UCSD-AML1 (cell line): ENCODE measurements at regions not wholly inside any gene's neighbourhood (a gene's known extent, or its start where the extent isn't known, plus 50 kb on each side); places are given as distances from the start of the nearest gene placed in this dataset.
"Not testable (repeated sequence)": the region's sequence is repeated elsewhere in the genome, so short reads cannot be mapped to it uniquely, and the experiment has no call there.

Experiments used
- DNase-seq: peaks from one replicate; lab custom pipeline; 2025; ENCODE audit not compliant: unreplicated experiment; lab: John Stamatoyannopoulos, UW

DNA sequence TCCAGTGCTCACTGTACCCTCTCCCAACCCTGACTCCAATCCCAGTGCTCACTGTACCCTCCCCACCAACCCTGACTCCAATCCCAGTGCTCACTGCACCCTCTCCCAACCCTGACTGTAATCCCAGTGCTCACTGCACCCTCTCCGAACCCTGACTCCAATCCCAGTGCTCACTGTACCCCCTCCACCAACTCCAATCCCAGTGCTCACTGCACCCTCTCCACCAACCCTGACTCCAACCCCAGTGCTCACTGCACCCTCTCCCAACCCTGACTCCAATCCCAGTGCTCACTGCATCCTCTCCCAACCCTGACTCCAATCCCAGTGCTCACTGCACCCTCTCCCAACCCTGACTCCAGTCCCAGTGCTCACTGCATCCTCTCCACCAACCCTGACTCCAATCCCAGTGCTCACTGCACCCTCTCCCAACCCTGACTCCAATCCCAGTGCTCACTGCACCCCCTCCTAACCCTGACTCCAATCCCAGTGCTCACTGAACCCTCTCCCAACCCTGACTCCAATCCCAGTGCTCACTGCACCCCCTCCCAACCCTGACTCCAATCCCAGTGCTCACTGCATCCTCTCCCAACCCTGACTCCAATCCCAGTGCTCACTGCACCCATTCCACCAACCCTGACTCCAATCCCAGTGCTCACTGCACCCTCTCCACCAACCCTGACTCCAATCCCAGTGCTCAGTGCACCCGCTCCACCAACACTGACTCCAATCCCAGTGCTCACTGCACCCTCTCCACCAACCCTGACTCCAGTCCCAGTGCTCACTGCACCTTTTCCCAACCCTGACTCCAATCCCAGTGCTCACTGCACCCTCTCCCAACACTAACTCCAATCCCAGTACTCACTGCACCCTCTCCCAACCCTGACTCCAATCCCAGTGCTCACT lies 136.3 kb upstream of the ZNF618 start:
- not testable (repeated sequence) for DNase-seq

DNA sequence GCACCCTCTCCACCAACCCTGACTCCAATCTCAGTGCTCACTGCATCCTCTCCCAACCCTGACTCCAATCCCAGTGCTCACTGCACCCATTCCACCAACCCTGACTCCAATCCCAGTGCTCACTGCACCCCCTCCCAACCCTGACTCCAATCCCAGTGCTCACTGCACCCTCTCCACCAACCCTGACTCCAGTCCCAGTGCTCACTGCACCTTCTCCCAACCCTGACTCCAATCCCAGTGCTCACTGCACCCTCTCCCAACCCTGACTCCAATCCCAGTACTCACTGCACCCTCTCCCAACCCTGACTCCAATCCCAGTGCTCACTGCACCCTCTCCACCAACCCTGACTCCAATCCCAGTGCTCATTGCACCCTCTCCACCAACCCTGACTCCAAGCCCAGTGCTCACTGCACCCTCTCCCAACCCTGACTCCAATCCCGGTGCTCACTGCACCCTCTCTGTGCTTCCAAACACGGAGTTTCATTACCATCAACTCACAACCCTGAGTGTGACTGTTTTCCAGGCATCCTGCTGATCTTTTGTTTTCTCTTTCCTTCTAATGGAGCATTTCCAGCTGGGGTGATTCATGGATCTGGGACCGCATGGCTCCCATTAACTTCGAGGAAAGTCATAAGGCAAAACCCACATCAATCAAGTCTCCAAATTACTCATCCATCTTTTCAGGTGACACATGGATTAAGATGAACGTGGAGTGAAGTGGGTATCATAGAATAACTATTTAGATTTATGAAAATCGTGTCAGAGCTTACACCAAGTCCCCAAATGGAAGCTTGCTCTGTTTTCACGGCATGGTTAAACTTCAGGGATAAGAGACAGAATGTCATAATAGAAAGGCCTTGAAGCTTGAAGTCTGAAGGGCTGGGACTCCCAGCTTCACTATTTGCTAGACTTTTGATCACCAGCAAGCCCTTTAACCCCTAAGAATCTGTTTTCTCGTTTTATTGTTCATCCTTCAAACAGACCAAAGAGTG lies 135.3 kb upstream of the ZNF618 start:
- DNase-seq: not testable (repeated sequence)

DNA sequence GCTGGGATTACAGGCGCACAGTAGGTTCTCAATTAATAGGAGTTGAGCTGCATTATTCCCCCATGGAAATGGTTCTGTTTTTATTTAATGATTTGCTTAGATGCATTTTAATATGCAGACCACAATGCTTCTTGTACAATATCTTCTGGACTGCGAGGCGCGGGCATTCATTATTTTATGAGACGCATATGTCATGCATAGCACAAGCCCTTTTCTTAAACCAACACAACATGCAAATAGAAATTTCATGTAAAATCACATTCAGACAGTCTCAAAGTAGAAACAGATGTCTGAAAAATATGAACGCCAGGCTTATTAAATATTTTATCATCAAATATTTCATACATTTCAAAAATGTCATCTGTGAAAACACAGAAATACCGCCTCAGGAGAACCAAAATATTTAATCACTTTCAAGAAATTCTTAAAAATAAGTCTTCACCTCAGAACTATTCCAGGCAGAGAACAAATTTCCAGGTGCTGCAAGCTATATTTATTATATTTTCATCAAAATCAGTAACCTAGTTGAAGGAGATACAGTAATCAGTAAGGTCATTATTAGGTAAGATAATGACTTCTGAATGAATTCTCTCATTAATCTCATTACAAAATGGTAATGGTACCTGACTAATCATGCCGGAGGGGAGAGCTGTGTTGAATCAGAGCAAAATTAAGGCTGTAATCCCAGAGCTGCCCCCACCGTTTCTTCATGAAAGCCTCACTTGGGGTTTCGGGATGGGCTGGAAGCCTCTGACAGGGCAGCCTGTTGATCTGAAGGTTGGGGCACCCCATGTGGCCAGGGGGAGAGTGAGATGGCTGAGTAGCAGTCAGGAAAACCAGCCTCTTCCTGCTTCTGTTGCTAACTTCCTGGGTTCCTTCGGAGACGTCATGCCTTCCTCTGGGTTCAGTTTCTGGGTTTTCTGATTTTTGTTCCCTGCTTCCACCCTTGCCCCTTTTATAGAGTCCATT lies 133.9 kb upstream of the ZNF618 start:
- no peak for DNase-seq

DNA sequence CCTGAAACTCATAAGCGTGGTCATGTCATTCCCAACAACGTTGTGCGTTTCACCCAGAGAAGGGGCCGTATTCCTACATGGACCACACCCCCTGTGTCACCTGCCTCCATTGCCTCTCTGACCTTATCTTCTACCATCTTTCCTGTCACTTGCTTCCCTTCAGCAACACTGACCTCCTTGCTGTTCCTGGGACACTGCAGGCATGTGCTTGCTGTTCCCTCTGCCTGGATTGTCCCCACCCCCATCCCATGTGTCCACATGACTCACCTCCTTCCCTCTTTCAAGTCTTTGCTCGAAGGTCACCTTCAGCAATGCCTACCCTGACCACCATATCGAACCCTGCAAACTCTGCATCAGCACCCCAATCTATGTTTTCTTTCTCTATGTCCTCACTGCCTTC lies 133.2 kb upstream of the ZNF618 start:
- no peak for DNase-seq

DNA sequence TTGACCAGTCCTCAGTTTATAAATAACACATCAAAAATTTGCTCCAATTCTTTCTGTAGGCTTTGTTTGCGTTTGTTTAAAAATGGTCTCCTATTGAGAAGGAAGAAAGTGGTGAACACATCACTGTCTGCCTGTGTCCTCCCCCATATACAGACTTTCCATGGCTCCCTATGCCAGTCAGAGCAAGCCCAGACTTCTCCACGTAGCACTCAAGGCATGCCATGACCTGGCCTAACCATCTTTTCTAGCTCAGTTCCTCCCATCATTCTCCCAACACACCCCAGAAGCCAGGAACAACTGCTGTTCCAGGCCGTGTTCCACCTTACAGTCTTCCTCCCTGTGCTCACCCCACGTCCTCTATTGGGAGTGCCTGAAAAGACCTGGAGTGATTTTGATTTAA lies 129.6 kb upstream of the ZNF618 start:
- no peak for DNase-seq

DNA sequence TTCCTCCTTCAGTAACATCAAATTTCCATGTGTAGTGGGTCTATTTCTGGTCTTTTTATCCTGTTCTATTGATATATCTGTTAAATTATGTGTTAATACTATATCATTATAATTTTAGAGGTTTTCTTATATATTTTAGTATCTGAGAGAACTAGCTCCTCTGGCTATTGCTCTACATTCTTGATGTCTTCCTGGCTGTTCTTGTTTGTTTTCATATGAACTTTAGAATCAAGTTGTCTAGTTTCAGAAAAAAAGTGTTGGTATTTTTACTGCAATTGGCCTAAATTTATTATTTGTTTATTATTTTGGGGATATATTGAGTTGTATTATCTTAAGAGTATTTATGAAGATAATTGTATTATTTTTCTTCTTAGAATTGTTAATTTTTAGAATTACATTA lies 128.0 kb upstream of the ZNF618 start:
- no peak for DNase-seq

DNA sequence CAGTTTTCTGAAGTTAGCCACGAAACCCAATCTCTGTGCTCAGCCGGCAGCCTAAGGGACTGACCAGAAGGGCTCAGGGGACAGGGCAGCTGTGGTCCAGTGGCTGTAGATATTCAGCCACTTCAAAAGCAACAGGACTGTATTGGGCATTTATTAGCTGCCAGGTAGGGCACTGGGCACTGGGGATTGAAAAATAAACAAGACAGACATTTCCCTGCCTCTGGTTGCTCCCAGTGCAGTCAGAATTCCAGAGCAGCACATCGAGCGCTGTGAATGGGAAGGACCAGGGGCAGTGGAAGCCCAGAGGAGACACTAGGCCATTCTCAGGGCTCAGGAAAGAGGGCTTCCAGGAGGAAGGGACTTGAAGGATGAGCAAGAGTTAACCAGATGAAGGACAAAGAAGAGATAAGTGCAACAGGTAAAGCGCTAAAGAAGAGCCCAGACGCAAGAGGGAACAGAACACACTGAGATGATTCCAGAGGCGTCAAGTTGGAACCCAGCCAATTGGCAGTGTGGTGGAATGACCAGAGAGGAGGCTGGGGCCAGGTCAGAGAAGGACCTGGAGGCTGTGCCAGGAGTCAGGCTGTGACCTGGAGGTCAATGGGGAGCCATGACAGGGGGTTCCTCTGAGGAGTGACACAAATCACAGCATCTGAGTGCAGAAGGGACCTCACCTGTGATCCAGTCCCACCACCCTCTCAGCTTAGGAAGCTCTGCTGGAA lies 122.5 kb upstream of the ZNF618 start:
- DNase-seq: no peak

DNA sequence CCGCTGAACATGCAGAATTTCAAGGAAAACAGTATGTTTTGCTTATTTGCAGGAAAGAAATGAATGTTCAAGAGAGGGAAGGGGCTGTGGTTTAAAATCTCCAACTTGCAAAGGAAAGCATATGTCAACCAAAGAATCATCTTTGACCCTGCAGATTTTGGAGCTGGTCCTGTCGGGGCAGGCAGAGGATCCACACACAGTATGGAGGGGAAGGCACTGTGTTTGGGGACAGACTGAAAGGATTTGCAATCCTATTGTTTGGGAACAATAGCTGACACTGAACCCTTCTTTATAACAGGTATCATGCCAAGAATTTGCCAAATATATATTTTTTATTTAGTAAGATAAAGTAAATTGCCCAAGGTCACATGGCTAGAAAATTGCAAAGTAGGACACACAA lies 121.4 kb upstream of the ZNF618 start:
- no peak for DNase-seq

DNA sequence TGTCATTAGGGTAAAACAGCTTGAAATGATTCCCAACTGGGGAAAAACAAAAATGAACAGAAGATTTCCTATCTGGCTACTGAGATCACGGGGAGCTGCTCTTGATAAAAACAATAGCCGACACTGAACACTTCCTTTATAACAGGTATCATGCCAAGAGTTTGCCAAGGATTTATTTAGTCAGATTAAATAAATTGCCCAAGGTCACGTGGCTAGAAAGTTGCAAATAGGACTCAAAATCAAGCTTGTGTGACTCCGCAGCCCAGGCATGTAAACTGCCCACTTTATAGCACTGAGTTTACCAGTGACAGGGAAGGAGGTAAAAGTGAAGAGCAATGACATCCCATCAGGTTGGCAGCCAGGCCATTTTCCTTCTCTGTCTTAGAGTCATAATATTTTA lies 120.7 kb upstream of the ZNF618 start:
- no peak for DNase-seq

DNA sequence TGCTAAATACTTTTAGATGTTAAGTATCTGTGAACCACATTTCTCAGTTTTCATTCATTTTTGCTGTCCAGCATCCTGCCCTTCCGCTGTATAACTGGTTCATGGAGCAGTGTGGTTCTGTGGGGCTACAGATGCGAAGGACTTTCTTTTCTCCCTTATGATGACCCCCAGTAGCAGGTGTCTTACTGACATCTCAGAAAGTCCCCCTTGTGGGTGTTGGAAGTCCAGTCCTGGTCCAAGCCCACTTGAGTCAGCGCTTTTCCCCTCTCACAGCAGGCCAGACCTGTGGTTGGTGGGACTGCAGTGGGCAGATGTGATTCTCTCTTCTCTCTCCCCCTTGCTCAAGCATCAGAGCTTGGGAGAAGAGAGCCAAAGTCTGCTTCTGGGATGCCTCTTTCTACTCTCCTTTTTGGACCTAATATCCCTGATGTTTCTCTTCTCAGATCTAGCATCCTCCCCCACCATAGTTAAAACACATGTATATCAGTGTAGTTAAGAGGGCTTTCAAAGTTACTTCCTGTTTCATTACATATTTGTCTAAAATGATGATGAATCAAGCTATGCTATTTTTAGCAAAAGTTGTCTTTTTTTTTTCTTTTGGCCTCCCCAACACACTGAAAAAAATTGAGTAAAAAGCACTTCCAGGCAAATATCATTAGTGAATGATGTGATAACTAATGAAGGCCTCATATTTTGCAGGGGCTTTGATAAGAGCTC lies 119.5 kb upstream of the ZNF618 start:
- DNase-seq: no peak

DNA sequence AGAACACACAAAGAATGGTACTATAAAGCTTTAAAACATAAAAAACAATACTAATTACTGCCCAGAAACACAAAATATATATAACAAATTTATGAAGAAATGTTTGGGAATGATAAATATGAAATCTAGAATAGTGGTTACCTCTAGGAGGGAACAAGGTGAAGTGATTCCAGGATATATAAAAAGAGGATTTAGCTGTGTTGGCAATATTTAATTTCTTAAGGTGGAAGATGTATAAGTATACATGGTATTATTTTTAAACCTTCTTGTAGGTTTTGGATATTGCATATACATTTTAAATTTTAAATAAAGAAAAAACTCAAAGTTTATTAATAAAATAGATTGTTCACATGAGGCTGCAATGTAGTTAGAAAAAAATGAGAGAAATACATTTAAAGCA lies 112.7 kb upstream of the ZNF618 start:
- DNase-seq: no peak

DNA sequence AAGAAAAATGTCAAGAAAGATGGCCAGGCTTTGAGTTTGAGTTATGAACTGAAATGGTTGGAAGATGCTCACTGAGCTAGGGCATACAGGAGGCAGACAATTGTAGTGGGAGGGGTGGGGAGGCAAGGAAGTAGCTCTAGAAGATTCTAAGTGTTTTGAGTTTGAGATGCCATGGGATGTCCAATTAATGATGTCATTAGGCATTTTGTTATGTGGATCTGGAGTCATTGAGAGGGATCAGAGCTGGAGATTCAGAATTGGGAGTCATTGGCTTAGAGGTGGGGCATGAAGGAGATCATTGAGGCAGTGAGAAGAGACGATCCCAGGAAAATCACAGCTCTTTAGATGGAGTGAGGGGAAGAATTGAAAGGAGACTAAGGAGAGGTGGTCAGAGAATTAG lies 111.5 kb upstream of the ZNF618 start:
- no peak for DNase-seq

DNA sequence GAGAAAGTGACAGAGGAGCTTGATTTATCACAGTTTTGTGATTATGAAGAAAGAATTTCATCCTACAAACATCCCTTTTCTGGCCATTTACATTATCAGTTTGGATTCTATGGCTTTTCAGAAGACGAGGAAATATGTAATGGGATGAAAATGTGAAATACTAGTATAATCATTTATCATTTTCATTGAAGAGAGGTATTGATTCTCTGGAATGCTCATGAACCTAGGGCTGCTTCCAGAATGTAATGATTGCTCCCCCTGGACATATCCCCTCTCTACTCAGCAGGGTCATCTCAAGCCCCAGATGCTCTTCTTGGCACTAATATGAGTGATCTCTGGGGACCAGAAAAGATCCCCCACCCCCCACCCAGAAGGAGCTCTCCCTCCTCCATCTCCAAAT lies 106.7 kb upstream of the ZNF618 start:
- DNase-seq: no peak

DNA sequence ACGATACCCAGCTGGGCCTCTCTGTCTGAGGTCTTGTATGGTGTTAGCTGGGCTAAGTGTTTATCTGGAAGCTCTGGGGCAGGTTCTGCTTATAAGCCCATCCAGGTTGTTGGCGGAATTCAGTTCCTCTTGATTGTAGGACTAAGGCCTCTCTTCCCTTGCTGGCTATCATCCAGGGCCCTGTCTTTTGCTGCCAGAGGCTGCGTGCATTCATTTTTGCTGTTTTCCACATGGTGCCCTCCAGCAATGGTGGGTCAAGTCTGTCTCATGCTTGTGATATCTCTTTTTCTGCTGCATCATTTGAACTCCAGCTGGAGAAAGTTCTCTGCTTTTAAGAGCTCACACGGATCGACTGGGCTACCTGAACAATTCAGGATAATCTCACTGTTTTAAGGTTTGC lies 105.7 kb upstream of the ZNF618 start:
- no peak for DNase-seq

DNA sequence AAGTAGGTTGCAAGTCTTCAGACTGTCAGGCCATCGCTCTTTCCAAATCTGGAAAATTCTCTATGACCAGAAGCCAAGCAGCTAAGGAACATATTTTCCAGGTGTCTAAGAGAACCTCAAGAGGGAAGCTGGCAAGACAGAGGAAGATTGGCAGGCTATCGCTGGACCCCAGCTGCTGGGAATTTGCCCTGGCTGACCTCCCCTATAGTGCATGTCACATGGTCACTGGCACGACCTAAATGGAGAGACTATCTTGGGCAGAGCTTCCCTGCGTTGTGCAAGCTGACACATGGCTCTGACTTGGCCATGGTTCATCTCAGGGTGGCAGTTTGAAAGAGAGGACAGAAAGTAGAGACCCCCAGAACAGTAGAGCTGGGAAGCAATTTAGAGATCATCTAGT lies 104.9 kb upstream of the ZNF618 start:
- no peak for DNase-seq

DNA sequence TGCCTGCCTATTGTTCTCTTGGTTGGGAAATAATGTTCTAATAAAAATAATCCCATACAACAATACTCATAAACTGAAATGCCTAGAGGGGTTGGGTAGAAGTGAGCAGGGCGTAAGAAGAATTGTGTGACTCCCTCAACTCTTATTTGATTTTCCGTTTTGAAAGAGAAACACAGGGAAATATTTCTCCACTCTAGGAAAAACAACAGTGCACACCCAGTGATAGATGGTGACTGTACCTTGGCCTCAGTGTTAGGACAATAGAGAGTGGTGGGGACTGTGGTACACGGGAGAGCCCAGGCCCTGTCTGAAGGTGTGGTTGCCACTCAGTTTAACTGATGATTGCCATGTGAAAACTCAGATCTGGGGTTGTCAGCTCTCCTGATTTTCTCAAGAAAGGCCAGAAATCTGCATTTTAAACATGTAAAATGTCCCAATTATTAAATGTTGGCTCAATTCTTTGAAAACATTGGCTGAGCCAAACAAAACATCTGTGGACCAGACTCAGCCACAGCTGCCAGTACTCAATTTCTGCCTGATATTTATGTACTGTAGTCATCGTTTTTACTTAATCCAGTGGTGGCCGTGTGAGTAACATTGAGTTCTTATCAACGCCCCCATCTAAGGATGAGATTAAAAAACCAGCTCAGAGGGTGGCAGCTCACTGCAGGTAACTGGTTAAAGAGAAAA lies 103.8 kb upstream of the ZNF618 start:
- DNase-seq: no peak

DNA sequence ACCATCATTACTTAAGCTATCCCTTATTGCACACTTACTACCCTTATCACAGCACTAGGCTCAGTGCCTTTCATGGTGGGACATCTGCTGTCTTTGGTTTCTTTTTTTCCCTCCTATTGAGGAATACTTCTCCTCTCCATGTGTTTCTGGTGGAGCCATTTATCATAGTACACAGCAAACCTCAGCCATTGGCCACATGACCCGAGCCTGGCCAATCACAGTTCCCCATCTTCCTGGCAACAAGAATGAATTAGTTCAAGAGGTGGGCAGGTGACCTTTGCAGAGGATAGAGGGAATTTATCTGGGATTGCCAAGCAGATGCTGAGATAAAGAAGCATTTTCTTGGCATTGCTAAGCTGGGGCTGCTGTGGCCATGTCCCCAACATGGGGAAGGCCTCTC lies 101.1 kb upstream of the ZNF618 start:
- no peak for DNase-seq

DNA sequence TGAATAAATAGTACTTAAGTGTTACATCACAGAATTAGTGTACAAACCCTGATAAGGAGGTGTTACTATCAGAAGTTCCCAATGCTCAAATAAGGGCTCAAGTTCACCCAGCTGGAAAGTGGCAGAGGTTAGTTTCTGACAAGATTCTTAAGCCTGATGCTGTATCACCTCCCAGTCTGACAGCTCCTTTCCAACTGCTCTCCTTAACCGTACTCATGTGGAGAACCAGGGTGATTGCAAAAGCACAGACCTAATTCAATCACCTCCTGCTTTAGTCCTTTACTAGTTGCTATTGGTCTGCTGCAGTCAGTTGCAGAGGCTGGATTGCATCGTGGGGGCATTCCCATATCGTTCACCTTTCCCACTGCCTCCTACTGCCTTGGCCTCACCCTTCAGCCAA lies 100.4 kb upstream of the ZNF618 start:
- DNase-seq: no peak

DNA sequence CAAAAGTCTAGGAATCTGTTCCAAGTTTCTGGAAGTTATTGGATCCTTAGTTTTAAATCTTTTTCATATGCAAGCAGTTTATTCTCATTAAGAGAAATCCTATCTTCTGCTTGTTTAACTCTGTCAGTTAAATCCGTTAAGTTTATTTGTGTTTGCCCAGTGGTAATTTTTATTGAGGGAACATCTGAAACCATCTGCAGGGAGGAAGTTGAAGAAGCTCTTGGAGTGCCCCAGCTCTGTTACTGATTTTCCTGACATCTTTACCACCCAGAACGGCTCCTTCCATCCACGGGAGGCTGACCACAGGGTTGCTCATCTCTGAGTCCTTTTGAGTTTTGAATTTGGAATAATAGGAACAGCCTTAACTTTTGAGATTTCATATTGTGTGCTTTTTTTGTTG lies 99.9 kb upstream of the ZNF618 start:
- no peak for DNase-seq
